ENCODE measurements at regions not wholly inside any gene's neighbourhood (a gene's known extent, or its start where the extent isn't known, plus 50 kb on each side); places are given as distances from the start of the nearest gene placed in this dataset.

- no peak overlapping the region for H3K4me3 ChIP-seq
- TF ChIP-seq POLR2A (IDR thresholded peaks at IDR 0.05), result no peak
- TF ChIP-seq, protein P1, sequence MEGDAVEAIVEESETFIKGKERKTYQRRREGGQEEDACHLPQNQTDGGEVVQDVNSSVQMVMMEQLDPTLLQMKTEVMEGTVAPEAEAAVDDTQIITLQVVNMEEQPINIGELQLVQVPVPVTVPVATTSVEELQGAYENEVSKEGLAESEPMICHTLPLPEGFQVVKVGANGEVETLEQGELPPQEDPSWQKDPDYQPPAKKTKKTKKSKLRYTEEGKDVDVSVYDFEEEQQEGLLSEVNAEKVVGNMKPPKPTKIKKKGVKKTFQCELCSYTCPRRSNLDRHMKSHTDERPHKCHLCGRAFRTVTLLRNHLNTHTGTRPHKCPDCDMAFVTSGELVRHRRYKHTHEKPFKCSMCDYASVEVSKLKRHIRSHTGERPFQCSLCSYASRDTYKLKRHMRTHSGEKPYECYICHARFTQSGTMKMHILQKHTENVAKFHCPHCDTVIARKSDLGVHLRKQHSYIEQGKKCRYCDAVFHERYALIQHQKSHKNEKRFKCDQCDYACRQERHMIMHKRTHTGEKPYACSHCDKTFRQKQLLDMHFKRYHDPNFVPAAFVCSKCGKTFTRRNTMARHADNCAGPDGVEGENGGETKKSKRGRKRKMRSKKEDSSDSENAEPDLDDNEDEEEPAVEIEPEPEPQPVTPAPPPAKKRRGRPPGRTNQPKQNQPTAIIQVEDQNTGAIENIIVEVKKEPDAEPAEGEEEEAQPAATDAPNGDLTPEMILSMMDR (IDR thresholded peaks at IDR 0.05 in 8 of 11, conservative IDR thresholded peaks at IDR 0.05 in 3 of 11), result no peak
- TF ChIP-seq POLR2AphosphoS5 (IDR thresholded peaks at IDR 0.05), result no peak
- intact Hi-C loops (cut with DNase I; ENCODE audit: low total_unique reads), result no loop called here
- H3K27me3 ChIP-seq (replicated peaks in 1 of 7), result no peaks in the 10 kb centered on the region
- DNase-seq, result no peak
- H3K9me3 ChIP-seq, result no peaks in the 10 kb centered on the region
- H3K36me3 ChIP-seq, result no peaks in the 10 kb centered on the region
- H3K4me1 ChIP-seq, result no peaks in the 10 kb centered on the region
- 61 to 84% (median 75%) methylated on average over 2 of the region's 2 CpGs for WGBS, 5 donors
- H3K27ac ChIP-seq, result no peak overlapping the region
These were observed 327.7 kb upstream of the MANEA start for GRCh38 chr6:95249661-95250060.

DNA sequence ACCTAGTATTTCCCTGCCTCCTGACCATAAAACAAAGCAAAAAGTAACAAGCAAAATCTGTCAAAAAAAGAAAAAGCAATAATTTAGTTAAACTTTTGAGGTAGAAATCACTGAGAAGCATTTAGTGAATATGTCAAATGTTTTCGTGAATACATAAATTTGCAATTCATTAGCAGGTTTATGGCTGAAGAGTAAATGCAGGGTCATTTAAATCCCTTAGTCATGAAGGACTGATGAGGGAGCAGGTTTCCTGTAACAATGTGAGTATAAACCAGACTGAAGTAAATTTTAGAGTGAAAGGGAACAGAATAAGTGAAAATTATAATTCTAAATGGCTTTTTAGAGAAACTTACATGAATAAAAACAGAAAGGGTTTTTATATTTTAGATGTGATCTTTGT is 313.5 kb upstream of the MANEA start:
- peaks cover 0 to 17% (median 0%) of the 10 kb centered on the region in 8 donors for H3K9me3 ChIP-seq
- H3K27ac ChIP-seq, result no peak overlapping the region
- TF ChIP-seq POLR2A (IDR thresholded peaks at IDR 0.05) (no peak), POLR2AphosphoS5 (IDR thresholded peaks at IDR 0.05) (no peak)
- TF ChIP-seq, protein P1 (IDR thresholded peaks at IDR 0.05 in 8 of 11, conservative IDR thresholded peaks at IDR 0.05 in 3 of 11), result no peak
- no peaks in the 10 kb centered on the region for H3K4me1 ChIP-seq
- no peak for DNase-seq
- no peak overlapping the region for H3K4me3 ChIP-seq
- H3K27me3 ChIP-seq (replicated peaks in 1 of 7), result no peaks in the 10 kb centered on the region
- 0 to 89% (median 0%) methylated on average over 1 of the region's 1 CpG for WGBS, 5 donors
- intact Hi-C loops (cut with DNase I; ENCODE audit: low total_unique reads), result no loop called here
- no peaks in the 10 kb centered on the region for H3K36me3 ChIP-seq

DNA sequence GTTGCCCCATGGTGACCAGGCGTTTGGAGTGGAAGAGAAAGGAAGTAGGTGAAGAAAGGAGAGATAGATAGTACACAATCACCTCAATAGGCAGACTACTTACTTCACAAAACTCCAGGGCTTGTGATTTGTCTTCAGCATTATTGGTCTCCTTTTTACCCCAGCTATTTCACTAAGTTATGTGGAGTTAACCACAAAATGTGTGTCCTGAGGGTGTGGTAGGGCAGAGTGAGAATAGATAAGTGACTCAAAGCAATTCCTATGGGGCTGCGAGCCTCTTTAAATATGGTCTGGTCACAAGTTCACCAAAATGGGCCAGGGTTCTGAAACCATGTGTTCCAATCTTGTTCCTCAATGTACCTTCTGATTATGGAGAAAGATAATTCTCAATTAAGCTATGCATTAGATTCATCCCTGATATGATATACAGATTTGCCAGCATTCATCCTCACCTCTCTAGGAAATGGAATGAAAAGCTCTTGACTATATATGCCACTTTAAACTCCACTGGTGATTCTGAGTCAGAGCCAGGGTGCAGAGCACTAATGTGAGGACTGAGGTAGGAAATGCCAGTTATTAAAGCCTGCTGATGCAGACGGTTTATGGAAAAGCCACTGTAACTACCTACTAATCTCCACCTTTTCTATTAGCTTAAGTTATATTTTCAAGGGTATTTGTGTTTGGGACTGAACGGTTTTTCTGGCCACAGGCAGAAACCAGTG is 310.6 kb upstream of the MANEA start:
- no peak for DNase-seq
- TF ChIP-seq, protein P1 (IDR thresholded peaks at IDR 0.05 in 8 of 11, conservative IDR thresholded peaks at IDR 0.05 in 3 of 11), result no peak
- TF ChIP-seq POLR2AphosphoS5 (IDR thresholded peaks at IDR 0.05) (no peak), POLR2A (IDR thresholded peaks at IDR 0.05) (no peak)
- Histone ChIP-seq H3K4me3 (no peak overlapping the region), H3K4me1 (no peaks in the 10 kb centered on the region), H3K36me3 (no peaks in the 10 kb centered on the region), H3K9me3 (peaks cover 0 to 13% (median 0%) of the 10 kb centered on the region in 8 donors), H3K27ac (no peak overlapping the region), H3K27me3 (replicated peaks in 1 of 7) (no peaks in the 10 kb centered on the region)
- 61 to 79% (median 63%) methylated on average over 4 of the region's 4 CpGs for WGBS, 5 donors
- intact Hi-C loops (cut with DNase I; ENCODE audit: low total_unique reads), result no loop called here

GRCh38 chr6:95274686-95275235 is 302.6 kb upstream of the MANEA start:
- H3K9me3 ChIP-seq, result no peaks in the 10 kb centered on the region
- H3K27ac ChIP-seq, result no peak overlapping the region
- H3K36me3 ChIP-seq, result no peaks in the 10 kb centered on the region
- intact Hi-C loops (cut with DNase I; ENCODE audit: low total_unique reads), result no loop called here
- H3K4me3 ChIP-seq, result no peak overlapping the region
- WGBS, 5 donors, result 50 to 64% (median 56%) methylated on average over 2 of the region's 2 CpGs
- H3K4me1 ChIP-seq, result no peaks in the 10 kb centered on the region
- no peak for TF ChIP-seq POLR2AphosphoS5 (IDR thresholded peaks at IDR 0.05)
- TF ChIP-seq, protein P1 (IDR thresholded peaks at IDR 0.05 in 8 of 11, conservative IDR thresholded peaks at IDR 0.05 in 3 of 11), result no peak
- TF ChIP-seq POLR2A (IDR thresholded peaks at IDR 0.05), result no peak
- DNase-seq, result no peak
- H3K27me3 ChIP-seq (replicated peaks in 1 of 7), result no peaks in the 10 kb centered on the region
